ENCODE measurements at regions not wholly inside any gene's neighbourhood (a gene's known extent, or its start where the extent isn't known, plus 50 kb on each side); places are given as distances from the start of the nearest gene placed in this dataset.
A peak's percentile ranks its signal among the peaks of the same experiment; 100 is the strongest.

GRCh38 chr6:41441598-41442351 lies 104.4 kb upstream of the FOXP4 start:
- peaks cover 9% of the 10 kb centered on the region for H3K4me1 Mint-ChIP-seq (ENCODE audit: low read depth, unreplicated experiment)
- no peak overlapping the region for H3K4me3 Mint-ChIP-seq (ENCODE audit: low read depth, unreplicated experiment)
- H3K27ac Mint-ChIP-seq (ENCODE audit: unreplicated experiment) = no peak overlapping the region
- H3K9me3 Mint-ChIP-seq (ENCODE audit: low read depth, unreplicated experiment) = no peaks in the 10 kb centered on the region
- H3K36me3 Mint-ChIP-seq (ENCODE audit: insufficient read depth, unreplicated experiment) = no peaks in the 10 kb centered on the region
- no peak for DNase-seq
- intact Hi-C loops (cut with micrococcal nuclease; ENCODE audit: unreplicated experiment) = no loop called here
- TF ChIP-seq CTCF (IDR thresholded peaks at IDR 0.05; ENCODE audit: unreplicated experiment) = no peak
- no TSS peak for BruUV-seq (replicated peaks)
- CTCF ChIA-PET = interaction anchor here (1.8 kb wide), 1 partner anchor 14 kb away, joined by 11 read pairs; no protein-coding TSS in a partner anchor
- peaks cover 76% of the 10 kb centered on the region for H3K27me3 Mint-ChIP-seq (ENCODE audit: unreplicated experiment)

- H3K4me1 Mint-ChIP-seq (ENCODE audit: low read depth, unreplicated experiment) = peaks cover 9% of the 10 kb centered on the region
- BruUV-seq (replicated peaks) = no TSS peak
- intact Hi-C loops (cut with micrococcal nuclease; ENCODE audit: unreplicated experiment) = no loop called here
- no peak for DNase-seq
- peaks cover 74% of the 10 kb centered on the region for H3K27me3 Mint-ChIP-seq (ENCODE audit: unreplicated experiment)
- no peak overlapping the region for H3K27ac Mint-ChIP-seq (ENCODE audit: unreplicated experiment)
- H3K36me3 Mint-ChIP-seq (ENCODE audit: insufficient read depth, unreplicated experiment) = no peaks in the 10 kb centered on the region
- CTCF ChIA-PET = interaction anchor here (1.8 to 2.5 kb wide), 2 partner anchors 14 to 16 kb away, joined by 11 read pairs; no protein-coding TSS in a partner anchor
- no peak for TF ChIP-seq CTCF (IDR thresholded peaks at IDR 0.05; ENCODE audit: unreplicated experiment)
- H3K9me3 Mint-ChIP-seq (ENCODE audit: low read depth, unreplicated experiment) = no peaks in the 10 kb centered on the region
- peak overlapping the region; percentile 31 for H3K4me3 Mint-ChIP-seq (ENCODE audit: low read depth, unreplicated experiment)
Measured at GRCh38 chr6:41442352-41442672, 103.9 kb upstream of the FOXP4 start.

GRCh38 chr6:41442800-41443501 lies 103.2 kb upstream of the FOXP4 start:
- H3K27ac Mint-ChIP-seq (ENCODE audit: unreplicated experiment) = no peak overlapping the region
- no TSS peak for BruUV-seq (replicated peaks)
- H3K4me3 Mint-ChIP-seq (ENCODE audit: low read depth, unreplicated experiment) = peak overlapping the region; percentile 31
- no peaks in the 10 kb centered on the region for H3K36me3 Mint-ChIP-seq (ENCODE audit: insufficient read depth, unreplicated experiment)
- CTCF ChIA-PET = interaction anchor here (0.6 to 2.5 kb wide), 3 partner anchors 15 to 23 kb away, joined by 9 to 11 read pairs (median 11); no protein-coding TSS in a partner anchor
- peaks cover 67% of the 10 kb centered on the region for H3K27me3 Mint-ChIP-seq (ENCODE audit: unreplicated experiment)
- no peaks in the 10 kb centered on the region for H3K9me3 Mint-ChIP-seq (ENCODE audit: low read depth, unreplicated experiment)
- peak; percentile 82 for TF ChIP-seq CTCF (IDR thresholded peaks at IDR 0.05; ENCODE audit: unreplicated experiment)
- peak; percentile 61 for DNase-seq
- peaks cover 15% of the 10 kb centered on the region for H3K4me1 Mint-ChIP-seq (ENCODE audit: low read depth, unreplicated experiment)
- intact Hi-C loops (cut with micrococcal nuclease; ENCODE audit: unreplicated experiment) = no loop called here

GRCh38 chr6:41443616-41444525 lies 102.3 kb upstream of the FOXP4 start:
- peaks cover 58% of the 10 kb centered on the region for H3K27me3 Mint-ChIP-seq (ENCODE audit: unreplicated experiment)
- no peaks in the 10 kb centered on the region for H3K36me3 Mint-ChIP-seq (ENCODE audit: insufficient read depth, unreplicated experiment)
- no TSS peak for BruUV-seq (replicated peaks)
- H3K4me1 Mint-ChIP-seq (ENCODE audit: low read depth, unreplicated experiment) = peaks cover 23% of the 10 kb centered on the region
- no peak for TF ChIP-seq CTCF (IDR thresholded peaks at IDR 0.05; ENCODE audit: unreplicated experiment)
- CTCF ChIA-PET = interaction anchor here (0.6 to 2.5 kb wide), 3 partner anchors 16 to 22 kb away, joined by 9 to 11 read pairs (median 11); no protein-coding TSS in a partner anchor
- H3K9me3 Mint-ChIP-seq (ENCODE audit: low read depth, unreplicated experiment) = no peaks in the 10 kb centered on the region
- no peak for DNase-seq
- intact Hi-C loops (cut with micrococcal nuclease; ENCODE audit: unreplicated experiment) = no loop called here
- no peak overlapping the region for H3K4me3 Mint-ChIP-seq (ENCODE audit: low read depth, unreplicated experiment)
- H3K27ac Mint-ChIP-seq (ENCODE audit: unreplicated experiment) = no peak overlapping the region

Measured in Calu3 (cell line).